B cell (primary cell): ENCODE measurements at regions not wholly inside any gene's neighbourhood (a gene's known extent, or its start where the extent isn't known, plus 50 kb on each side); places are given as distances from the start of the nearest gene placed in this dataset.

ENCODE experiments used
- EZH2 ChIP-seq: IDR thresholded peaks from 2 replicates; pipeline ENCODE4 v1.6.1; 2012; ENCODE audit warnings: borderline replicate concordance, low read depth, mild to moderate bottlenecking, moderate library complexity, low read length; ENCODE audit not compliant: insufficient read depth, poor library complexity, severe bottlenecking
- TF ChIP-seq, protein P1 (sequence below): fragments of 200-600 bp; IDR thresholded peaks from one replicate; pipeline ENCODE4 v1.8.0; 2022; ENCODE audit warnings: antibody characterized with exemption, mild to moderate bottlenecking

GRCh38 chr2:8433390-8433789 lies 248.5 kb upstream of the ID2 start:
- TF ChIP-seq, protein P1, sequence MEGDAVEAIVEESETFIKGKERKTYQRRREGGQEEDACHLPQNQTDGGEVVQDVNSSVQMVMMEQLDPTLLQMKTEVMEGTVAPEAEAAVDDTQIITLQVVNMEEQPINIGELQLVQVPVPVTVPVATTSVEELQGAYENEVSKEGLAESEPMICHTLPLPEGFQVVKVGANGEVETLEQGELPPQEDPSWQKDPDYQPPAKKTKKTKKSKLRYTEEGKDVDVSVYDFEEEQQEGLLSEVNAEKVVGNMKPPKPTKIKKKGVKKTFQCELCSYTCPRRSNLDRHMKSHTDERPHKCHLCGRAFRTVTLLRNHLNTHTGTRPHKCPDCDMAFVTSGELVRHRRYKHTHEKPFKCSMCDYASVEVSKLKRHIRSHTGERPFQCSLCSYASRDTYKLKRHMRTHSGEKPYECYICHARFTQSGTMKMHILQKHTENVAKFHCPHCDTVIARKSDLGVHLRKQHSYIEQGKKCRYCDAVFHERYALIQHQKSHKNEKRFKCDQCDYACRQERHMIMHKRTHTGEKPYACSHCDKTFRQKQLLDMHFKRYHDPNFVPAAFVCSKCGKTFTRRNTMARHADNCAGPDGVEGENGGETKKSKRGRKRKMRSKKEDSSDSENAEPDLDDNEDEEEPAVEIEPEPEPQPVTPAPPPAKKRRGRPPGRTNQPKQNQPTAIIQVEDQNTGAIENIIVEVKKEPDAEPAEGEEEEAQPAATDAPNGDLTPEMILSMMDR, result no peak
- no peak for TF ChIP-seq EZH2
